GM12878 (cell line): ENCODE measurements at regions not wholly inside any gene's neighbourhood (a gene's known extent, or its start where the extent isn't known, plus 50 kb on each side); places are given as distances from the start of the nearest gene placed in this dataset.

Experiments used
- ATAC-seq: fragments of 200-7000 bp; cut with Tn5 transposase; 3 replicates; pipeline ENCODE4 v1.9.1; 2020; ENCODE audit warnings: mild to moderate bottlenecking, moderate library complexity
- BruUV-seq: library from RNA; stranded (reverse); fragments of 400-500 nt; replicated peaks from 2 replicates; lab custom pipeline; 2021; lab: Mats Ljungman, UMichigan
- CTCF ChIA-PET: fragments of 300-600 bp; sonication (Branson Sonifier 250); formaldehyde crosslinking; extraction: SDS; loops from one replicate; lab custom pipeline; 2021; ENCODE audit warnings: inconsistent platforms; lab: Yijun Ruan, JAX
- POLR2A ChIA-PET: fragments of 350-600 bp; formaldehyde crosslinking; extraction: SDS; loops from one replicate; lab custom pipeline; 2021; ENCODE audit warnings: inconsistent platforms; lab: Charles Lee
- RAD21 ChIA-PET: fragments of 300-600 bp; sonication (Branson Sonifier 250); formaldehyde crosslinking; loops from one replicate; lab custom pipeline; 2023; ENCODE audit warnings: antibody characterized with exemption; ENCODE audit not compliant: unreplicated experiment; lab: Charles Lee
- SMC1A ChIA-PET: fragments of 300-600 bp; sonication (Branson Sonifier 250); formaldehyde crosslinking; loops from one replicate; lab custom pipeline; 2023; ENCODE audit not compliant: unreplicated experiment, uncharacterized antibody; lab: Charles Lee
- DNase-seq: peaks from one replicate; pipeline ENCODE4 v3.0.0-alpha.2; 2011; ENCODE audit warnings: low read depth, low spot score
- FAIRE-seq: peaks from 3 replicates; lab custom pipeline; 2011; peaks lifted over from hg19 to GRCh38; lab: Jason Lieb, UNC
- H2AFZ ChIP-seq: 2 replicates; pipeline ENCODE4 v1.6.0; 2011; ENCODE audit warnings: low read depth, low read length, control low read depth; ENCODE audit not compliant: control insufficient read depth
- H3K27ac ChIP-seq: 2 replicates; pipeline ENCODE4 v1.5.1; 2011; ENCODE audit warnings: control low read depth; ENCODE audit not compliant: control insufficient read depth, insufficient read depth
- H3K27me3 ChIP-seq, 2 experiments: replicated peaks in 1 of 2; 2 replicates each; pipeline versions ENCODE4 v1.6.0 to v1.6.1; 2011; ENCODE audit warnings: low read length in 1 of 2; ENCODE audit not compliant: control insufficient read depth in 2 of 2, insufficient read depth in 2 of 2
- H3K36me3 ChIP-seq, 2 experiments: 2 replicates each; pipeline ENCODE4 v1.5.1; 2011; ENCODE audit warnings: low read length in 1 of 2; ENCODE audit not compliant: control insufficient read depth in 2 of 2, insufficient read depth in 2 of 2
- H3K4me1 ChIP-seq: 2 replicates; pipeline ENCODE4 v1.6.1; 2011; ENCODE audit warnings: mild to moderate bottlenecking, low read length, moderate library complexity, mixed read lengths; ENCODE audit not compliant: control insufficient read depth, insufficient read depth
- H3K4me2 ChIP-seq: 2 replicates; pipeline ENCODE4 v1.6.0; 2011; ENCODE audit warnings: control low read depth; ENCODE audit not compliant: control insufficient read depth, insufficient read depth
- H3K4me3 ChIP-seq: fragments of 200-600 bp; sonication (generic); 2 replicates; pipeline ENCODE4 v1.5.1; 2016
- H3K79me2 ChIP-seq: 2 replicates; pipeline ENCODE4 v1.6.0; 2011; ENCODE audit warnings: low read length; ENCODE audit not compliant: control insufficient read depth, insufficient read depth
- H3K9ac ChIP-seq: 2 replicates; pipeline ENCODE4 v1.8.0; 2011; ENCODE audit warnings: low read length, control low read depth, mixed read lengths; ENCODE audit not compliant: control insufficient read depth, insufficient read depth
- H3K9me3 ChIP-seq: replicated peaks from 3 replicates; pipeline ENCODE4 v1.5.1; 2011; ENCODE audit warnings: mild to moderate bottlenecking, low read length; ENCODE audit not compliant: control insufficient read depth, insufficient read depth
- H4K20me1 ChIP-seq: 2 replicates; pipeline ENCODE4 v1.6.0; 2011; ENCODE audit not compliant: control insufficient read depth, insufficient read depth
- BMI1 ChIP-seq: fragments of 450-650 bp; IDR thresholded peaks from 2 replicates; pipeline ENCODE4 v1.6.1; 2016; ENCODE audit warnings: mild to moderate bottlenecking, moderate library complexity, borderline replicate concordance
- BRCA1 ChIP-seq: IDR thresholded peaks from 2 replicates; pipeline ENCODE4 v1.6.1; 2011; ENCODE audit warnings: low read depth, low read length, improper control_type of control experiment
- CHD2 ChIP-seq: IDR thresholded peaks from 2 replicates; pipeline ENCODE4 v1.6.1; 2011; ENCODE audit warnings: low read depth, low read length, improper control_type of control experiment, borderline replicate concordance
- EED ChIP-seq: sonication (generic); IDR thresholded peaks from 2 replicates; pipeline ENCODE4 v1.6.1; 2016; ENCODE audit warnings: antibody characterized with exemption, low read depth
- FOXK2 ChIP-seq: fragments of 450-650 bp; IDR thresholded peaks from 2 replicates; pipeline ENCODE4 v1.6.1; 2017; ENCODE audit warnings: mild to moderate bottlenecking, moderate library complexity
- JUND ChIP-seq: IDR thresholded peaks from 2 replicates; pipeline ENCODE4 v1.6.1; 2012; ENCODE audit warnings: low read depth, mild to moderate bottlenecking, low read length, improper control_type of control experiment, moderate library complexity
- MAX ChIP-seq: IDR thresholded peaks from 2 replicates; pipeline ENCODE4 v1.6.1; 2012; ENCODE audit warnings: low read depth, low read length, improper control_type of control experiment
- NFYA ChIP-seq: IDR thresholded peaks from 2 replicates; pipeline ENCODE4 v1.6.1; 2011; ENCODE audit warnings: low read depth, mild to moderate bottlenecking, low read length, improper control_type of control experiment, borderline replicate concordance
- NRF1 ChIP-seq: conservative IDR thresholded peaks from 2 replicates; pipeline ENCODE4 v1.6.1; 2011; ENCODE audit warnings: mild to moderate bottlenecking, low read depth, low read length, improper control_type of control experiment
- SIN3A ChIP-seq: IDR thresholded peaks from 2 replicates; pipeline ENCODE4 v1.6.1; 2012; ENCODE audit warnings: low read depth, low read length, improper control_type of control experiment
- SUZ12 ChIP-seq: fragments of 200-600 bp; sonication (generic); IDR thresholded peaks from one replicate; pipeline ENCODE4 v1.6.1; 2018; ENCODE audit warnings: antibody characterized with exemption, mild to moderate bottlenecking; ENCODE audit not compliant: unreplicated experiment
- TCF7 ChIP-seq: IDR thresholded peaks from 2 replicates; pipeline ENCODE4 v1.6.1; 2014; ENCODE audit warnings: antibody characterized with exemption, borderline replicate concordance
- YY1 ChIP-seq: IDR thresholded peaks from 2 replicates; pipeline ENCODE4 v1.6.1; 2011; ENCODE audit warnings: low read depth, mild to moderate bottlenecking, low read length
- ZBTB33 ChIP-seq: fragments of 450-650 bp; IDR thresholded peaks from 2 replicates; pipeline ENCODE4 v1.6.1; 2017; ENCODE audit warnings: mild to moderate bottlenecking
- ZNF592 ChIP-seq: fragments of 450-650 bp; IDR thresholded peaks from 2 replicates; pipeline ENCODE4 v1.6.1; 2017; ENCODE audit warnings: mild to moderate bottlenecking, moderate library complexity
- ZSCAN29 ChIP-seq: fragments of 450-650 bp; IDR thresholded peaks from 2 replicates; pipeline ENCODE4 v1.6.1; 2017; ENCODE audit warnings: mild to moderate bottlenecking, moderate library complexity
- WGBS: methylation state at CpG from one replicate; pipeline ENCODE4 v1.1.6; 2016; ENCODE audit warnings: low lambda C conversion rate; ENCODE audit not compliant: insufficient replicate concordance, insufficient coverage; ENCODE audit errors: missing lambda C conversion rate; 5-methylcytosine and 5-hydroxymethylcytosine counted together
- in situ Hi-C: fragments of 300-500 bp; cut with MboI; formaldehyde crosslinking; loops from 9 replicates; pipeline ENCODE4 v1.14.3; 2018; ENCODE audit warnings: mixed read lengths
- intact Hi-C: fragments of 100-400 bp; cut with micrococcal nuclease; formaldehyde crosslinking; loops from one replicate; pipeline ENCODE4 v1.14.2; 2022; ENCODE audit not compliant: unreplicated experiment
- TF ChIP-seq, protein P1 (sequence below): fragments of 150-350 bp; IDR thresholded peaks from 2 replicates; pipeline ENCODE4 v1.6.1; 2014; ENCODE audit warnings: mild to moderate bottlenecking, low read depth, low read length

GRCh38 chr6:105646391-105646867 is 243.5 kb upstream of the PREP start:
- CTCF ChIA-PET: interaction anchor here (1.2 to 4.0 kb wide), 12 partner anchors 40 to 215 kb away, joined by 3 to 28 read pairs (median 7); no protein-coding TSS in a partner anchor
- 0 out of 2 replicates have a peak overlapping the region, but pooled peaks have one; percentile 22 for H3K4me3 ChIP-seq
- POLR2A ChIA-PET: interaction anchor here (0.6 to 1.6 kb wide), 10 partner anchors 45 to 193 kb away, joined by 3 to 9 read pairs (median 4); no protein-coding TSS in a partner anchor
- TF ChIP-seq CHD2: peak; percentile 92
- TF ChIP-seq YY1: no peak
- TF ChIP-seq TCF7: peak; percentile 98
- no peak for TF ChIP-seq NRF1
- peak; percentile 74 for TF ChIP-seq ZSCAN29
- TF ChIP-seq, protein P1, sequence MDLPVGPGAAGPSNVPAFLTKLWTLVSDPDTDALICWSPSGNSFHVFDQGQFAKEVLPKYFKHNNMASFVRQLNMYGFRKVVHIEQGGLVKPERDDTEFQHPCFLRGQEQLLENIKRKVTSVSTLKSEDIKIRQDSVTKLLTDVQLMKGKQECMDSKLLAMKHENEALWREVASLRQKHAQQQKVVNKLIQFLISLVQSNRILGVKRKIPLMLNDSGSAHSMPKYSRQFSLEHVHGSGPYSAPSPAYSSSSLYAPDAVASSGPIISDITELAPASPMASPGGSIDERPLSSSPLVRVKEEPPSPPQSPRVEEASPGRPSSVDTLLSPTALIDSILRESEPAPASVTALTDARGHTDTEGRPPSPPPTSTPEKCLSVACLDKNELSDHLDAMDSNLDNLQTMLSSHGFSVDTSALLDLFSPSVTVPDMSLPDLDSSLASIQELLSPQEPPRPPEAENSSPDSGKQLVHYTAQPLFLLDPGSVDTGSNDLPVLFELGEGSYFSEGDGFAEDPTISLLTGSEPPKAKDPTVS: no peak
- TF ChIP-seq BRCA1: no peak
- TF ChIP-seq ZNF592: peak; percentile 92
- TF ChIP-seq ZBTB33: peak; percentile 7; the same call in 1 of the 2 replicates
- TF ChIP-seq FOXK2: no peak
- TF ChIP-seq EED: peak; percentile 98
- TF ChIP-seq BMI1: peak; percentile 97
- peak; percentile 97 for TF ChIP-seq JUND
- TF ChIP-seq NFYA: no peak
- peak; percentile 69; the same call in 1 of the 2 replicates for TF ChIP-seq MAX
- no peak; the same call in 1 of the 2 replicates for TF ChIP-seq SIN3A
- TF ChIP-seq SUZ12: no peak

More at GRCh38 chr6:105646391-105646867, 243.5 kb upstream of the PREP start:
- 3% methylated on average over 5 of the region's 5 CpGs for WGBS
- RAD21 ChIA-PET: interaction anchor here (0.5 to 6.7 kb wide), 32 partner anchors 11 to 597 kb away, joined by 3 to 72 read pairs (median 4); partner anchors contain the start of gene PRDM1
- H2AFZ ChIP-seq: no peak overlapping the region; the same call in 1 of the 2 replicates
- H3K9ac ChIP-seq: no peak overlapping the region
- SMC1A ChIA-PET: interaction anchor here (0.5 to 11.2 kb wide), 31 partner anchors 9 to 576 kb away, joined by 3 to 115 read pairs (median 4); partner anchors contain the start of gene PRDM1
- H3K27ac ChIP-seq: peak overlapping the region; percentile 72
- peak; percentile 100 for DNase-seq
- BruUV-seq: no TSS peak
- ATAC-seq: peak; percentile 91
- no peaks in the 10 kb centered on the region for H3K36me3 ChIP-seq
- H3K9me3 ChIP-seq: no peaks in the 10 kb centered on the region; the same call in 2 of the 3 replicates
- peak; percentile 93 for FAIRE-seq
- H3K79me2 ChIP-seq: no peaks in the 10 kb centered on the region
- H3K4me2 ChIP-seq: peak overlapping the region; percentile 64
- intact Hi-C loops: loop anchor here (1.0 to 5.0 kb wide), 10 partner anchors 45 to 518 kb away; no protein-coding TSS in a partner anchor
- H3K27me3 ChIP-seq: no peaks in the 10 kb centered on the region; a peak in 1 of 4 replicates
- H4K20me1 ChIP-seq: no peaks in the 10 kb centered on the region
- in situ Hi-C loops: loop anchor here (5.0 kb wide), 1 partner anchor 159 kb away; no protein-coding TSS in a partner anchor
- peaks cover 51% of the 10 kb centered on the region for H3K4me1 ChIP-seq
